SK-N-SH (cell line): ENCODE measurements at regions not wholly inside any gene's neighbourhood (a gene's known extent, or its start where the extent isn't known, plus 50 kb on each side); places are given as distances from the start of the nearest gene placed in this dataset.

ENCODE experiments used
- CTCF ChIA-PET: fragments of 300-600, 350-600 bp; formaldehyde crosslinking; extraction: SDS; loops from one replicate; lab custom pipeline; 2021; lab: Yijun Ruan, JAX
- POLR2A ChIA-PET: fragments of 350-600 bp; sonication (Branson Sonifier 250); formaldehyde crosslinking; extraction: SDS; loops from one replicate; lab custom pipeline; 2020; ENCODE audit warnings: antibody characterized with exemption, inconsistent platforms; lab: Yijun Ruan, JAX
- DNase-seq: peaks from one replicate; pipeline ENCODE4 v3.0.0; 2012
- H2AFZ ChIP-seq: fragments of 200-600 bp; sonication (generic); 2 replicates; pipeline ENCODE4 v1.8.1; 2016; ENCODE audit warnings: antibody characterized with exemption, mild to moderate bottlenecking, low read depth
- H3F3A ChIP-seq: fragments of 200-600 bp; sonication (generic); replicated peaks from 2 replicates; pipeline ENCODE3; 2016; ENCODE audit warnings: antibody characterized with exemption, mild to moderate bottlenecking; ENCODE audit not compliant: insufficient read depth
- H3K27ac ChIP-seq, 2 experiments: fragments of 200-500 bp in 1 of 2; fragments of 200-600 bp in 1 of 2; sonication (Bioruptor generic) in 1 of 2; sonication (generic), shearing (Covaris generic) in 1 of 2; 2 replicates each; pipeline versions ENCODE4 v1.5.1 to v1.6.1; 2014 to 2016; ENCODE audit warnings: low read depth in 2 of 2, inconsistent platforms in 1 of 2, low read length in 1 of 2, mild to moderate bottlenecking in 1 of 2, mixed read lengths in 1 of 2
- H3K27me3 ChIP-seq: fragments of 200-600 bp; sonication (generic), shearing (Covaris generic); 2 replicates; pipeline ENCODE4 v1.6.1; 2016; ENCODE audit warnings: mixed run types; ENCODE audit not compliant: insufficient read depth
- H3K36me3 ChIP-seq, 2 experiments: fragments of 200-500 bp in 1 of 2; fragments of 200-600 bp in 1 of 2; sonication (Bioruptor generic) in 1 of 2; sonication (generic) in 1 of 2; replicated peaks in 1 of 2; 2 replicates each; pipeline versions ENCODE3 to v1.5.1; 2014 to 2016; ENCODE audit warnings: low read length in 1 of 2, mild to moderate bottlenecking in 1 of 2; ENCODE audit not compliant: insufficient read depth in 2 of 2, control insufficient read depth in 1 of 2
- H3K4me1 ChIP-seq, 2 experiments: fragments of 200-500 bp in 1 of 2; fragments of 200-600 bp in 1 of 2; sonication (Bioruptor generic) in 1 of 2; sonication (generic), shearing (Covaris generic) in 1 of 2; 2 replicates each; pipeline versions ENCODE4 v1.5.1 to v1.6.1; 2014 to 2016; ENCODE audit warnings: low read depth in 1 of 2, low read length in 1 of 2, mixed run types in 1 of 2; ENCODE audit not compliant: insufficient read depth in 2 of 2, control insufficient read depth in 1 of 2
- H3K4me2 ChIP-seq: fragments of 200-600 bp; sonication (generic), shearing (Covaris generic); 2 replicates; pipeline ENCODE4 v1.6.1; 2017; ENCODE audit warnings: mixed run types
- H3K4me3 ChIP-seq, 2 experiments: fragments of 200-500 bp in 1 of 2; fragments of 200-600 bp in 1 of 2; sonication (Bioruptor generic) in 1 of 2; sonication (generic), shearing (Covaris generic) in 1 of 2; 2 replicates each; pipeline versions ENCODE4 v1.5.1 to v1.8.1; 2014 to 2016; ENCODE audit warnings: low read depth in 2 of 2, inconsistent platforms in 1 of 2, low read length in 1 of 2, mild to moderate bottlenecking in 1 of 2, mixed read lengths in 1 of 2, moderate library complexity in 1 of 2
- H3K79me2 ChIP-seq: fragments of 200-600 bp; sonication (generic); 2 replicates; pipeline ENCODE4 v1.8.1; 2017; ENCODE audit warnings: mild to moderate bottlenecking; ENCODE audit not compliant: insufficient read depth
- H3K9ac ChIP-seq: fragments of 200-600 bp; sonication (generic); 2 replicates; pipeline ENCODE4 v1.6.1; 2017; ENCODE audit warnings: mixed run types
- H3K9me2 ChIP-seq: fragments of 200-600 bp; sonication (generic); 2 replicates; pipeline ENCODE4 v1.6.1; 2017; ENCODE audit warnings: mixed run types
- H3K9me3 ChIP-seq: fragments of 200-600 bp; sonication (generic); 2 replicates; pipeline ENCODE4 v1.6.1; 2017; ENCODE audit warnings: mixed run types, mild to moderate bottlenecking, moderate library complexity
- H4K20me1 ChIP-seq: fragments of 200-600 bp; sonication (generic); 2 replicates; pipeline ENCODE4 v1.6.1; 2017; ENCODE audit warnings: mild to moderate bottlenecking, mixed run types; ENCODE audit not compliant: insufficient read depth
- CHD2 ChIP-seq: fragments of 150-350 bp; IDR thresholded peaks from 2 replicates; pipeline ENCODE4 v1.6.1; 2018; ENCODE audit warnings: low read length; ENCODE audit not compliant: partially characterized antibody
- EP300 ChIP-seq, 2 experiments: IDR thresholded peaks; 2 replicates each; pipeline versions ENCODE4 v1.4.0 to v1.6.1; 2012; ENCODE audit warnings: borderline replicate concordance in 1 of 2, low read depth in 1 of 2, low read length in 1 of 2
- EZH2phosphoT487 ChIP-seq: fragments of 200-600 bp; sonication (generic); IDR thresholded peaks from 2 replicates; pipeline ENCODE4 v1.6.1; 2017; ENCODE audit warnings: low read depth, mixed run types, mild to moderate bottlenecking, antibody characterized with exemption, moderate library complexity, borderline replicate concordance
- FOXJ3 ChIP-seq: sonication (generic); formaldehyde crosslinking; IDR thresholded peaks from 2 replicates; pipeline ENCODE4 v1.5.1; 2020; ENCODE audit warnings: mild to moderate bottlenecking, missing genetic modification reagents
- FOXM1 ChIP-seq: IDR thresholded peaks from 2 replicates; pipeline ENCODE4 v1.4.0; 2012; ENCODE audit warnings: low read depth, mild to moderate bottlenecking
- GABPA ChIP-seq: IDR thresholded peaks from 2 replicates; pipeline ENCODE4 v1.4.0; 2012; ENCODE audit warnings: low read depth, mild to moderate bottlenecking
- GATA2 ChIP-seq: sonication (generic); formaldehyde crosslinking; IDR thresholded peaks from 2 replicates; pipeline ENCODE4 v1.5.0; 2020; ENCODE audit warnings: mild to moderate bottlenecking, missing genetic modification reagents
- IRF3 ChIP-seq: fragments of 150-350 bp; IDR thresholded peaks from 2 replicates; pipeline ENCODE4 v1.6.1; 2016; ENCODE audit warnings: mild to moderate bottlenecking, low read depth, low read length
- JUND ChIP-seq: IDR thresholded peaks from 2 replicates; pipeline ENCODE4 v1.4.0; 2012
- MAX ChIP-seq: IDR thresholded peaks from 2 replicates; pipeline ENCODE4 v1.4.0; 2012; ENCODE audit warnings: low read depth
- POLR2AphosphoS5 ChIP-seq: IDR thresholded peaks from 2 replicates; pipeline ENCODE4 v1.6.1; 2012; ENCODE audit warnings: low read depth, low read length
- REST ChIP-seq: IDR thresholded peaks from 2 replicates; pipeline ENCODE4 v1.6.1; 2012; ENCODE audit warnings: mild to moderate bottlenecking, low read depth, low read length, moderate library complexity
- RFX5 ChIP-seq: IDR thresholded peaks from 2 replicates; pipeline ENCODE4 v1.6.1; 2012; ENCODE audit warnings: mild to moderate bottlenecking, improper control_type of control experiment, low read length
- RXRA ChIP-seq: IDR thresholded peaks from 2 replicates; pipeline ENCODE4 v1.4.0; 2012; ENCODE audit warnings: low read depth, mild to moderate bottlenecking, borderline replicate concordance
- SIN3A ChIP-seq: IDR thresholded peaks from 2 replicates; pipeline ENCODE4 v1.6.1; 2012; ENCODE audit warnings: low read depth, mild to moderate bottlenecking, low read length, moderate library complexity, borderline replicate concordance
- TAF1 ChIP-seq: IDR thresholded peaks from 2 replicates; pipeline ENCODE4 v1.6.1; 2012; ENCODE audit warnings: low read depth, mild to moderate bottlenecking, low read length, moderate library complexity, borderline replicate concordance
- TEAD4 ChIP-seq: IDR thresholded peaks from 2 replicates; pipeline ENCODE4 v1.4.0; 2012; ENCODE audit warnings: mild to moderate bottlenecking, borderline replicate concordance; ENCODE audit not compliant: insufficient read depth
- USF1 ChIP-seq: IDR thresholded peaks from 2 replicates; pipeline ENCODE4 v1.4.0; 2012; ENCODE audit warnings: low read depth, borderline replicate concordance
- YY1 ChIP-seq: IDR thresholded peaks from 2 replicates; pipeline ENCODE4 v1.4.0; 2012; ENCODE audit warnings: low read depth, mild to moderate bottlenecking
- ZBTB33 ChIP-seq: IDR thresholded peaks from 2 replicates; pipeline ENCODE4 v1.4.0; 2012; ENCODE audit warnings: low read depth, borderline replicate concordance
- WGBS: methylation state at CpG from one replicate; pipeline ENCODE4 v1.1.6; 2017; ENCODE audit warnings: low lambda C conversion rate; 5-methylcytosine and 5-hydroxymethylcytosine counted together

- H3K4me2 ChIP-seq, result no peak overlapping the region
- WGBS, result 92% methylated on average over 6 of the region's 6 CpGs
- H3K27me3 ChIP-seq, result no peaks in the 10 kb centered on the region
- no peaks in the 10 kb centered on the region for H3K9me3 ChIP-seq
- H3K4me1 ChIP-seq, result peaks cover 0 to 6% of the 10 kb centered on the region in 2 experiments; a peak in 2 of 4 replicates
- H3K79me2 ChIP-seq, result no peaks in the 10 kb centered on the region
- no peaks in the 10 kb centered on the region for H3K36me3 ChIP-seq
- H4K20me1 ChIP-seq, result no peaks in the 10 kb centered on the region
- no peaks in the 10 kb centered on the region for H3F3A ChIP-seq
- no peak overlapping the region for H3K4me3 ChIP-seq
- TF ChIP-seq RFX5 (no peak), FOXM1 (no peak), REST (no peak), TAF1 (no peak), TEAD4 (no peak), EZH2phosphoT487 (no peak), USF1 (no peak), IRF3 (no peak), RXRA (no peak), GABPA (no peak), CHD2 (no peak), JUND (no peak), ZBTB33 (no peak), POLR2AphosphoS5 (no peak), GATA2 (no peak), EP300 (IDR thresholded peaks at IDR 0.05; ENCODE audit: borderline replicate concordance in 1 of 2, low read depth in 1 of 2, low read length in 1 of 2) (no peak), SIN3A (no peak), MAX (no peak), YY1 (no peak), FOXJ3 (CRISPR knock-in tag) (no peak)
- H2AFZ ChIP-seq, result no peak overlapping the region
- no peak overlapping the region for H3K9ac ChIP-seq
- H3K27ac ChIP-seq, result no peak overlapping the region
- no peaks in the 10 kb centered on the region for H3K9me2 ChIP-seq
- ChIA-PET CTCF (interaction anchor here (1.3 kb wide), 2 partner anchors 10 to 47 kb away, joined by 5 to 8 read pairs; no protein-coding TSS in a partner anchor), POLR2A (no interaction called here)
- DNase-seq, result no peak
Measured at GRCh38 chr6:25038999-25039398, 103.2 kb upstream of the RIPOR2 start.
